ENCODE measurements at regions not wholly inside any gene's neighbourhood (a gene's known extent, or its start where the extent isn't known, plus 50 kb on each side); places are given as distances from the start of the nearest gene placed in this dataset.
"Not testable (repeated sequence)": the region's sequence is repeated elsewhere in the genome, so short reads cannot be mapped to it uniquely, and the experiment has no call there.

GRCh38 chr10:28909875-28910274 lies 232.6 kb downstream of the BAMBI start:
- Histone ChIP-seq H3K36me3 (ENCODE audit: control insufficient read depth in 2 of 2, extremely low read depth in 1 of 2, insufficient read depth in 2 of 2, low read length in 2 of 2) (no peaks in the 10 kb centered on the region), H3K4me2 (ENCODE audit: control insufficient read depth, extremely low read depth, insufficient read depth, low read depth, low read length) (no peak overlapping the region), H3K27me3 (ENCODE audit: control insufficient read depth, extremely low read depth, insufficient read depth, low read length) (no peaks in the 10 kb centered on the region), H3K4me3 (ENCODE audit: control insufficient read depth in 2 of 3, extremely low read depth in 1 of 3, insufficient read depth in 2 of 3, low read depth in 1 of 3, low read length in 3 of 3) (no peak overlapping the region), H3K9me1 (ENCODE audit: control insufficient read depth, extremely low read depth, insufficient read depth, low read length) (no peaks in the 10 kb centered on the region), H3K4me1 (ENCODE audit: control insufficient read depth, extremely low read depth, insufficient read depth, low read length) (peaks cover 3% of the 10 kb centered on the region), H3K79me2 (ENCODE audit: control insufficient read depth, insufficient read depth, low read length) (no peaks in the 10 kb centered on the region), H4K20me1 (ENCODE audit: control insufficient read depth, extremely low read depth, insufficient read depth, low read length) (no peaks in the 10 kb centered on the region), H3K9ac (ENCODE audit: control insufficient read depth, extremely low read depth, insufficient read depth, low read length) (no peak overlapping the region), H2AFZ (ENCODE audit: control insufficient read depth, low read length) (no peak overlapping the region), H3K27ac (ENCODE audit: control insufficient read depth, insufficient read depth, low read length) (no peak overlapping the region), H3K9me3 (ENCODE audit: control insufficient read depth, low read depth, low read length) (no peaks in the 10 kb centered on the region)
- TF ChIP-seq EZH2 (IDR thresholded peaks at IDR 0.05; ENCODE audit: low read length), result no peak
- TF ChIP-seq CTCF (optimal IDR thresholded peaks at IDR 0.05 in 1 of 3, IDR thresholded peaks at IDR 0.05 in 1 of 3, conservative IDR thresholded peaks at IDR 0.05 in 1 of 3; ENCODE audit: extremely low read depth in 1 of 3, insufficient read depth in 2 of 3, low read length in 3 of 3), result no peak
- dilution Hi-C loops (cut with MboI; ENCODE audit: extremely low pct_ligation_motif_present, low sequenced_read_pairs), result no loop called here
- FAIRE-seq (no peak), DNase-seq (ENCODE audit: low read depth, low spot score) (no peak)

- Histone ChIP-seq H3K9ac (ENCODE audit: control insufficient read depth, extremely low read depth, insufficient read depth, low read length) (no peak overlapping the region), H3K4me1 (ENCODE audit: control insufficient read depth, extremely low read depth, insufficient read depth, low read length) (peaks cover 4% of the 10 kb centered on the region), H2AFZ (ENCODE audit: control insufficient read depth, low read length) (no peak overlapping the region), H3K9me3 (ENCODE audit: control insufficient read depth, low read depth, low read length) (no peaks in the 10 kb centered on the region), H3K4me3 (ENCODE audit: control insufficient read depth in 2 of 3, extremely low read depth in 1 of 3, insufficient read depth in 2 of 3, low read depth in 1 of 3, low read length in 3 of 3) (no peak overlapping the region), H3K79me2 (ENCODE audit: control insufficient read depth, insufficient read depth, low read length) (no peaks in the 10 kb centered on the region), H3K27me3 (ENCODE audit: control insufficient read depth, extremely low read depth, insufficient read depth, low read length) (no peaks in the 10 kb centered on the region), H4K20me1 (ENCODE audit: control insufficient read depth, extremely low read depth, insufficient read depth, low read length) (no peaks in the 10 kb centered on the region), H3K36me3 (ENCODE audit: control insufficient read depth in 2 of 2, extremely low read depth in 1 of 2, insufficient read depth in 2 of 2, low read length in 2 of 2) (no peaks in the 10 kb centered on the region), H3K27ac (ENCODE audit: control insufficient read depth, insufficient read depth, low read length) (no peak overlapping the region), H3K4me2 (ENCODE audit: control insufficient read depth, extremely low read depth, insufficient read depth, low read depth, low read length) (no peak overlapping the region), H3K9me1 (ENCODE audit: control insufficient read depth, extremely low read depth, insufficient read depth, low read length) (no peaks in the 10 kb centered on the region)
- dilution Hi-C loops (cut with MboI; ENCODE audit: extremely low pct_ligation_motif_present, low sequenced_read_pairs), result no loop called here
- DNase-seq (ENCODE audit: low read depth, low spot score) (no peak), FAIRE-seq (no peak)
- TF ChIP-seq EZH2 (IDR thresholded peaks at IDR 0.05; ENCODE audit: low read length), result no peak
- TF ChIP-seq CTCF (optimal IDR thresholded peaks at IDR 0.05 in 1 of 3, IDR thresholded peaks at IDR 0.05 in 1 of 3, conservative IDR thresholded peaks at IDR 0.05 in 1 of 3; ENCODE audit: extremely low read depth in 1 of 3, insufficient read depth in 2 of 3, low read length in 3 of 3), result no peak
Measured at GRCh38 chr10:28910956-28911355, 233.6 kb downstream of the BAMBI start.

GRCh38 chr10:28911511-28911910 lies 234.2 kb downstream of the BAMBI start:
- DNase-seq (ENCODE audit: low read depth, low spot score); H3K36me3 ChIP-seq (ENCODE audit: control insufficient read depth in 2 of 2, extremely low read depth in 1 of 2, insufficient read depth in 2 of 2, low read length in 2 of 2); H3K9me1 ChIP-seq (ENCODE audit: control insufficient read depth, extremely low read depth, insufficient read depth, low read length); H4K20me1 ChIP-seq (ENCODE audit: control insufficient read depth, extremely low read depth, insufficient read depth, low read length); H3K79me2 ChIP-seq (ENCODE audit: control insufficient read depth, insufficient read depth, low read length); H3K27ac ChIP-seq (ENCODE audit: control insufficient read depth, insufficient read depth, low read length); dilution Hi-C loops (cut with MboI; ENCODE audit: extremely low pct_ligation_motif_present, low sequenced_read_pairs); H3K4me2 ChIP-seq (ENCODE audit: control insufficient read depth, extremely low read depth, insufficient read depth, low read depth, low read length); H3K9ac ChIP-seq (ENCODE audit: control insufficient read depth, extremely low read depth, insufficient read depth, low read length); H3K4me1 ChIP-seq (ENCODE audit: control insufficient read depth, extremely low read depth, insufficient read depth, low read length); H3K4me3 ChIP-seq (ENCODE audit: control insufficient read depth in 2 of 3, extremely low read depth in 1 of 3, insufficient read depth in 2 of 3, low read depth in 1 of 3, low read length in 3 of 3); FAIRE-seq; H3K9me3 ChIP-seq (ENCODE audit: control insufficient read depth, low read depth, low read length); H3K27me3 ChIP-seq (ENCODE audit: control insufficient read depth, extremely low read depth, insufficient read depth, low read length); H2AFZ ChIP-seq (ENCODE audit: control insufficient read depth, low read length): not testable (repeated sequence)
